Stimulated activated CD4-positive, alpha-beta T cell treated with anti-CD3 and anti-CD28 coated beads, Interleukin-2, amount 100 ng/mL, for 24 hours (primary cell): ENCODE measurements at regions not wholly inside any gene's neighbourhood (a gene's known extent, or its start where the extent isn't known, plus 50 kb on each side); places are given as distances from the start of the nearest gene placed in this dataset.

Source experiments
- DNase-seq, 2 donors: peaks; one replicate each; pipeline ENCODE4 v3.0.0-alpha.2; 2020

GRCh38 chr11:113553235-113553634, 78.0 kb upstream of the DRD2 start:
- DNase-seq: no peak

DNA sequence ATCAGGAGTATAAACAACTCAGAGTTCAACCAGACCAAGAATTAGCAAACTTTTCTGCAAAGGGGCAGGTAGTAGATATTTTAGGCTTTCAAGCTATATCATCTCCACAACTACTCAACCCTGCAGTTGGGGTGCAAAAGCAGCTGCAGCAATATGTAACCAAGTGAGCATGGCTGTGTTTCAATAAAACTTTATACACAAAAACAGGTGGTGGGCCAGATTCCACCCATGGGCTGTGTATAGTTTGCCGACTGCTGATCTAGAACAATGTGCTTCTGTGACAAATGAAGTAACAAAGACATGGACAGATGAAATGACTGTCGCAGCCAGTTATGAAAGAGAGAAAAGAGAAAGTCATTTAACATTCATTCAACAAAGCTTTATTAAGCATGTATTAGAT, 77.1 kb upstream of the DRD2 start:
- DNase-seq: no peak

DNA sequence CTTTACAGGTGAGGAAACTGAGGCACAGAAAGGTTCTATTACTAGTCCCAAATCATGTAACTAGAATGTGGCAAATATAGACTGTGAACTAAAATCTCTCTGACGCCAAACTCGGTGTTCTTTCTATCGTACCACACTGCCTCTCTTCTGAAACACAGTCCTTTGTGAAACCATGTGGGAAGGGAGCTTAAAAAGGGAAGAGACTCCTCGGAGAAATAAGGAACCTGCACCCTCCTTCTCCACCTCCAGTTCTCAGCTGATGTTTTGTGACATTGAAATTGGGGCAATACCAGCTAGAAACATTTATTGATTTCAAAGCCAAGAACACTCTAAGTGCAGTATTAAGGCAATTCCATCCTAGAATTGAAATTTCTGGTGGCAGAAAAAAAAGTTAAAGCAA, 76.4 kb upstream of the DRD2 start:
- DNase-seq: no peak

DNA sequence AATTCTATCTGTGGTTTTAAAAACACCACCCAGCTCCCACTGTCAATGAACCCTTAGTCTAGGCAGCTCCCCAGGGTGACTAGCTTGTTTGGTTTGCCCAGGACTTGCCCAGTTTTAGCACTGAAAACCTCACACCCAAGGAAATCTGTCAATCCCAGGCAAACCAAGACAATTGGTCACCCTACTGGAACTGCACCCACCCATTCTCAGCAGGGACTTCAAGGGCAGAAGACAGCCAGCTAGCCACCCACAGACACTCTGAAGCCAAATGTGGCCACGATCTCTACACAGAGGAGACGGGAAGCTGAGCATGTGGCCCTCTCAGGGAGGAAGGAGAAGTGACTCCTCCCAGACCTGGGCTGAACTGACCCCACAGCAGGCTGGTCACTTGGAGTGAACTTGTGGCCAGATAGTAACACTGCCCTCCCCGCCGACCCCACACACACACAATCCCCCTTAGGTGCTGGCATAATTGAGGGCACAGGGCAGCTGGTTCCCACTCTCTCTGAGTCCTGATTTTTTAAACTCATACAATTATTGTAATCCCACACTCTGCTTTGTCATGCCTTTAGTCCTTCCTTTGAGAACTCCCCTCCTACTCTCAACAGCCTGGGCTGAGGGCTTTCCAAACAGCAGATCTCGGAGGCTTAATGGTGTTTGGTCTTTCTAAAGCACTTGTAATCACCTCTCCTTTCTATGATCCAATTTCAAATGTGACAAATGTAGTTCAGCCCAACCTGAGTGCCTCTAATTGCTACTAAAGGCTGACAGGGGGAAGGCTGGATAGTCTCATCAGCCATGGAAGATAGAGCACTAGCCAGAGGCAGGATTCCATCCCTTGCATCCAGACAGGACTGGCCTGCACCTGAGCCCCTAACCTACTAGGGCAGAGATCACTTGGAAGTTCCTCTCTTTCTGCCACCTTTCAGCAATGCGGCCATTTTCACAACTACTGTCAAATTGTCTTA, 74.7 kb upstream of the DRD2 start:
- DNase-seq: no peak

GRCh38 chr11:113549061-113549460, 73.9 kb upstream of the DRD2 start:
- no peak for DNase-seq

DNA sequence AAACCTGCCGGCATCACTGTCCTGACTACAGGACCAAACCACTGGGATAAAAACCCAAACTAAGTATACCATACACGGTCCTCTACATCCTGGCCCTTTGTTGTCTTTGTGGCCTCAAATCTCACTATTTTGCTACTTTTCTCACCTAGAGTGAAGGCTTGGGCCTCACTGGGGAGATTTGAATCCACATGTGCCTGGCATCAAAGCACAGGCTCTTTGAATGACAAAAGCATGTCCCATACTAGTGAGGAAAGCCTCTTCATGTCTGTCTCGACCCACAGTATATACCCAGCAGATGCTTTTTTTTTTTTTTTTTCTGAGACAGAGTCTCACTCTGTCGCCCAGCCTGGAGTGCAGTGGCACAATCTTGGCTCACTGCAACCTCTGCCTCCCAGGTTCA, 72.5 kb upstream of the DRD2 start:
- DNase-seq: no peak

DNA sequence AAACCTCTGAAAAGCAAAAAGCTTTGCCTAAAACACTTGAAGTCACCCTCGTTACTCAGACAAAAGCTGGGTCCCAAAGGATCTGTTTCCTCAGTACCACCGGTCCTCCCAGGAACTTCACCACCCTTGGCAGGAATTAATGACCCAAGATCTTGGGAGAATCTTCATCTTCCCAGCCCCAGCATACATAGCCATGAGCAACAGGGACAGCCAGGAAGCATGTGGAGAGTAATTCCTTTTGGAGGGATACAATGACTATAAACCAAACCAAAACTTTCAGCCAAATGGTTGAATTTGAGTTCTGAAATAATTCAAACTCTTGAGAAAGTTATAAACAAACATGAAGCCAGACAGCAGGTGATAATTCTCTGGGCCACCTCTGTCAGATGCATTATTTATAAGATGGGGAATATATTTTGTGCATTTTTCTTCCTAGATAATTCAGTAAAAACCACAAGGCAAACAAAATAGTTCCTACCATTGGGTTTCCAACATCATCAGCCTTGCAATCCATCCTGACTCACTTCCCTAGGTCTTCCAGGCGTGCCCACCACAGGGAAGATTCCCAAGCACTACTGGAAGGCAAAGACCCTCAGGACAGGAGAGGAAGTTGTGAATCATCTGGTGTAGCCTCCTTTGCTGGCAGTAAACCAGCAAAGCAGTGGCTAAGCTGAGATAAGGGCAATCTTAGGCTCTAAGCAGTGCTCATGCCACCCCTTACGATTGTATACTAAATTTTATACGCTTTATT, 71.7 kb upstream of the DRD2 start:
- DNase-seq: no peak

DNA sequence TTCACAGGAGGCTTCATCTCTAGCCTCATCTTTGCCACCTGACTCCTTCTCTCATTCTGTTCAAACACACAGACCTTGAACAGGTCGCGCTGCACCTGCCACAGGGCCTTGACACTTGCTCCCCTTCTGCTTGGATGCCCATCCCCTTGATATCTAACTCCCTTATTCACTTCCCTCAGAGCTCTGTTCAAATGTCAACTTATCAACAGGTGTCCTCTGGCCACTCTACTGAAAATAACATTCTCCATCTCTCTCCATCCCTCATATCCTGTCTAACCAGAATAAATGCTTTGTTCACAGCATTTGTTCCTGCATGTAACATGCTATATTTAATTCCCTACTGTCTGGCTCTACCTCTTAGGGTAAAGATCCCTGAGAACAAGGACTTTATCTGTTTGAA, 67.2 kb upstream of the DRD2 start:
- no peak for DNase-seq

- DNase-seq: no peak
These were observed 65.5 kb upstream of the DRD2 start for GRCh38 chr11:113540416-113541330.

DNA sequence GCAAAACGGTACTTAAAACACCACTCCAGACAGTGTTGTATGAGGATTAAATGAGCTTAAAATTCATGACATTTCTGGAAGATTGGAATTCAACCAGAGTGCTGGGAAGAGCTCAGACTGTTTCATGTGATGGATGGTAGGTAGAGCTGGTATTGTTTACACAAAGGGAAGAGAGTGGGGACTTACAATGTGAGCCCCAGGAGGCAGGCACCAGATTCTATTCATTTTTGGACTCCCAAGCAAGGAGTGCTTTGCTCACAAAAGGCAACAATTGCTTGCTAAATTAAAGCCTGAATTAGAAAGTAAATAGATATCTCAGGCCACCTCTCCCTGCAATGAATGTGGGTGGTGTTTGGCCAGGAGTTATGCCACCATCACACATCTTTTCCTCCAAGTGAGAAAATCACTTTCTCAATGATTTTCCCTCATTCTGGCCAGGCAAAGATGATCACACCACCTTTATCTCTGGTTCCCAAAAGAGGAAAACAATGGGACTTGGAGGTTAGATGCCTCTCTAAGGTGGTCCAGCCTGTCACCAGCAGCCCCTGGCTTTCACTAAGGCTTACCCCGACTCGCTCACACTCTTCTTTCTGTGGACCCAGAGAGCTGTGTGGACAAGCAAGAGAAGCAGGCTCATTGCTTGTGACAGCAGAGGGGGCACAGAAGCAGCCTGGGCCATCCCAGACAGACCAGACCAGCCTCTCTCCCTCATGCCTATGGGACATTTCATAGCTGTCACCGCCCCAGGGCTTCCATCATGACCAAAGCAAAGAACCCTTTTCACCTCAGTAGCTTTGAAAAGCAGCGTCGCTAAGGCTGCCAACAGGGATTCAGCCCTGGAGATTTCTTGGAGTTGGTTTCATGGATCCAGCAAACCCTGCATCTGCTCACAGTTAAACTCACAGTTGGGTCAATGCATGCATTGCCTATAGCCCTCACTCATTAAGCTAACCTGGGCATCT, 63.5 kb upstream of the DRD2 start:
- no peak for DNase-seq

DNA sequence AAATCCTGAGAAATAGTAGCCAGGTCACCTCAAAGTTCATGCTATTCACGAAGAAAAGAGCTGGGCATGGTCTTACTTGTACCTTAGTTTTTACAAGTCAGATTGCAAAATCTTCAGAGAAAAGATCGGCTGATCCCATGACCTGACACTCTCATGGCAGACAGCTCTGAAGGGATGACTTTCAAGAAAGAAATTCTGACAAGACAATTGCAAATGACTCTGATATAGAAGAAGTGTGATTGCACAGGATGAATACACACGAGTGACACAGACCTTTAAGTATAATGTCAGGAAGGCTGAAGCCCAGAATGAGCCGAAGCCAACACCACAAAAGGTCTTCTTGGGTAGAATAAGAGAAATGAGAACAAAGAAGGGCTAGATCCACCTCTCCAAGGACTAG, 59.4 kb upstream of the DRD2 start:
- no peak for DNase-seq

DNA sequence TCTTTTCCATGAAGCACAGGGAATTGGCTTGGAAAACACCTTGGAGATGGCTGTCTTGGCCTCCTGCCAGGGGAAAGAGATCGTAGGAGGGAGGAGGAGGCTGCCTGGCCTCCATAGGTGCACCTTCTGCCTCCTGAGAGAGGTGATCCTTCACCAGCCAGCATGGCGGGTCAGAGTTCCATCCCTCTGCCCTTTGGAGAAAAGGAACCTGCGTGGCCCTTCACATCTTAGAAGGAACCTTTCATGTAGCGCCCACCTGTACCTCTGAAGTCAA, 58.2 kb upstream of the DRD2 start:
- DNase-seq: no peak

GRCh38 chr11:113532697-113533424, 57.7 kb upstream of the DRD2 start:
- DNase-seq: peak; percentile 62 to 74

- no peak for DNase-seq
These were observed 56.6 kb upstream of the DRD2 start for GRCh38 chr11:113531575-113532451.

DNA sequence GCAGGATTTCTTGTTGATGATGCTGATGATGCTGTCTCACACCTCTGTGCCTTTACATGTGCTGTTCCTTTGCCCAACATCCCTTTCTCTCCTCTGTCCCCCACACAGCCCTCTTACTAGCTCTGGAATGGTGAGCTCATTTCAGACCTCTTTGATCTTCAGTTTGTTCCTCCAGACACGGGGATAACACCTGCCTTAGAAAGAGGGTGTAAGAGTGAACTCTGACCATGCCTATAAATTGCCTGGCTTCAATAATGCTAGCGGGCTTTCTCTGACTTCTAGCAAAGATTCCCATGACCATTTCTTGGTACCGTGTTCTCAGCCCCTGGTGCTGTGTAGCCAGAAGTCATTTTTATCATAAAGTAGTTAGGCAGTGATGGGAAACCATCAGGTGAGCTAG, 55.9 kb upstream of the DRD2 start:
- DNase-seq: no peak

GRCh38 chr11:113529606-113530005, 54.4 kb upstream of the DRD2 start:
- DNase-seq: no peak

DNA sequence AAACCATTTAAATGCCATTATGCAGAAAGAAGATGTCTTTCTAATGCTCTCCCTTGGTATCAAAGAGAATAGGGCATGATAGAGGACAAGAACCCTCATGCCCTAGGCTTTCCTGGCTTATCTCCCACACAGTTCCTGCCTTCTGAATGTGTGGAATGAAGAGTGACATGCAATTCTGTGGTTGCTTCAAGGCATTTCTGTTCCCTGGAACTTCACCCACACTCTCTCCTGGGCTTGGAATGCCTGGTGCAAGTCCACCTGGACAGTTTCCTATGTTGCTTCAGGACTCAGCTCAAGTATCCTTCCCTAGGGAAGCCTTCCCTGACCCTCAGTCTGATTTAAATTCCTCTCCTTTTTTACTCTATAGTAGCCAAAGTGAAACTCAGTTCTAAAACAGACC, 53.8 kb upstream of the DRD2 start:
- DNase-seq: no peak

DNA sequence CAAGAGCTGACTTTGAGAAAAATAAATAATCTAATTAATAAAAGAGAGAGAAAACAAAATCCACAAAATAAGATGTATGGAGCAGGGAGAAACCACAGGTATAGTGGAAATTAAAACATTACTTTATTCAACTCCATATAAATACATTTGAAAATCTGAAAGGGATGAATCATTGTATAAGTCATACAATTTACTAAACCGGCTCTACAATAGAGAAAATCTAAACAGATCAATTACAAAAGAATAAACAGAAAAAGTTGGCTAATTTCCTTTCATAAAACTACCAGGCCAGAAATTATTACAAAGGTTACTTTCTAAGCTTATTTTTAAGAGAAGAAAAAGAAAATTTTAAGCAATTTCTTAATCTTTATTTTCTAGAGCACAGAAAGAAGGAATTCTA, 51.3 kb upstream of the DRD2 start:
- no peak for DNase-seq
